GM21723 (cell line): ENCODE measurements at regions not wholly inside any gene's neighbourhood (a gene's known extent, or its start where the extent isn't known, plus 50 kb on each side); places are given as distances from the start of the nearest gene placed in this dataset.
"Not testable (repeated sequence)": the region's sequence is repeated elsewhere in the genome, so short reads cannot be mapped to it uniquely, and the experiment has no call there.

ENCODE experiments used
- ATAC-seq: cut with Tn5 transposase; IDR thresholded peaks from one replicate; pipeline ENCODE4 v1.9.1; 2021; ENCODE audit warnings: mild to moderate bottlenecking, moderate library complexity; ENCODE audit not compliant: unreplicated experiment

DNA sequence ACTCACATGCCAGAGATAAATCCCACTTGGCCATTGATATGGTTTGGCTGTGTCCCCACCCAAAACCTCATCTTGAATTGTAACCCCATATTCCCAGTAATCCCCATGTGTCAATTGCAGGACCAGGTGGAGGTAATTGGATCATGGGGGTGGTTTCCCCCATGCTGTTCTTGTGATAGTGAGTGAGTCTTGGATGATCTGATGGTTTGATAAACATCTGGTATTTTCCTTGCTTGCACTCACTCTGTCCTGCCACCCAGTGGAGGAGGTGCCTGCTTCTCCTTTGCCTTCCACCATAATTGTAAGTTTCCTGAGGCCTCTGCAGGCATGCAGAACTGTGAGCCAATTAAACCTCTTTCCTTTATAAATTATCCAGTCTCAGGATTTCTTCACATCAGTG lies 50.4 kb upstream of the B3GAT2 start:
- not testable (repeated sequence) for ATAC-seq

DNA sequence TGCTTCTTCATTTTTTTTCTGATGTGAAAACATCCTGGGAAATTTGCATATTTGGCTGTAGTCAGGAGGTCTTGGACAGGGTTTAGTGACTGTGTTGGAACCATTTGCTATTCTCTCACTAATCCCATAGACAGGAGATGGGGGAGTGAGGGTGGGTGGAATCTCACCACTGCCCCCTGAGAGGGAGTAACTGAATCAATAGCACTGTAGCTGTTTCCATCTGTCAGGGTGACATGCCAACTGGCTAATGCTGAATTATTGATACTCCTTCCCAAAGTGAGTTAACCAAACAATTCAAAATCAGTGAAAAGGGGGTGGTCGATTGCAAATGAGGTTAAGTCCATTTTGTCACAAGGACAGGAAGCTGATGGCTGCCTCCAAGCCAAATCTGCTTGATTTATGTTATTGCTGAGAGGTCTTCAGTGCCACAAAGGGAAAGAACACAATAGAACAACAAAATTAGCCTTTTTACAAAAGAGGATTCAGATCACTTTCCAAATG lies 55.1 kb upstream of the B3GAT2 start:
- no peak for ATAC-seq

DNA sequence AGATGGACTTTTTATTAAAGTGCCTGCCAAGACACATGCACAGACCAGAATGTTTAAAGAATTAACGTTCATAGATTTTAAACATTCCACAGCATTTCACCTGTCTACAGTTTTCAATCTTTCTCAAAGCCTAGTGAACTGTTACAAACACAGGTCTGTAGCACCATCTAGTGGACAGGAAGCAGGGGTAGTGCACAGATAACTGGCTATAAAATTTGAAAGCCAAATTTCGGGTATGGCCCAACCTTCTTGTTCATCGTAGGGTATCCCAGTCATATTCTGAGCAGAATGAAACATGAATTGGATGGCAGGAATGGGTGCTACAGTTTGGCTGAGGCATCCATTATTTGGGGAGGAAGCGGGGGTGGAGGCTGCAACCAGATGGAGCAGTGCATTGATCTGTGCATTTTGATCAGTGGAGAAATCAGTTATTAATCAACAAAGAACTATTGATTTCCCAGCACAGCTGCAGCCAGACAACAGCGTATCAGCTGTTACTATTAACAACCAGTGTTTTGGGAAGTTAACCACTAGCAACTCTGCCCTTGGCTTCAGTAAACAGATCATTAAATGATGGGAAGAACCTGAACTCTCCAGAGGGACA lies 56.1 kb upstream of the B3GAT2 start:
- peak; percentile 76 for ATAC-seq

DNA sequence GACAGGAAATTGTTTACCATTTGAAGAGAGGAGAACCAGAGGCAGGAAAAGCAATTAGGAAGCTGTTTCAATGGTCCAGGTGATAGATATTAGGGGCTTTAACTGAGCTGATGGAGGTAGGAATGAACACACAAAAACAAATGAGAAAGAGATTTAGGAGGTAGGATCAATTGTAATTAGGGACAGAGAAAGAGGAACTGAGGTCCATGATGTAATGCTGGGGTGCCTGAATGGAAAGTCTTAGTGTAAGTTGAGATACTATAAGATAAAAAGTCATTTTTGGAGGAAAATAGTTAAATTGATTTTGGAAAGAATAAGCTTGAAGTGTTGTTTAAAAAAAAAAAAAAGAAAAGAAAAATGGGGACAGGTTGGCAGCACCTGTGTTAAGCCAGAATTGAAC lies 58.5 kb upstream of the B3GAT2 start:
- ATAC-seq, result no peak

GRCh38 chr6:71028236-71028876 lies 71.5 kb upstream of the B3GAT2 start:
- ATAC-seq, result no peak

DNA sequence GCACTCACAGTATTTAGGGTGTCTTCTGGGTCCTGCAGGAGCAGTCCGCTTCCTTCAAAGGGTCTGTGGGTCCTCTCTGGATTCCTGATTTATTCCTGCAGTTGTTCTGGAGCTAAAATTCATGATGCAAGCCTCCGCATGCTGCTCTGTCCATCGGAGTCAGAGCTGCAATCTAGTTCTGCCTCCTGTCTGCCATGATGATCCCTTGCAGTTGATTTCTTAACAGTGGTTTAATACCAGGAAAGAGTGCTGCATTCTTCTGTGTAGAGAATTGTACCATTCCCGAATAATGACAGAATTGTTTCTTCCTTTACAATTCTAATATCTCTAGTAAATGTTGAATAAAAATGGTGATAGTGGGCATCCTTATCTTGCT lies 72.0 kb upstream of the B3GAT2 start:
- ATAC-seq, result no peak

GRCh38 chr6:71029555-71029954 lies 72.7 kb upstream of the B3GAT2 start:
- ATAC-seq, result no peak

DNA sequence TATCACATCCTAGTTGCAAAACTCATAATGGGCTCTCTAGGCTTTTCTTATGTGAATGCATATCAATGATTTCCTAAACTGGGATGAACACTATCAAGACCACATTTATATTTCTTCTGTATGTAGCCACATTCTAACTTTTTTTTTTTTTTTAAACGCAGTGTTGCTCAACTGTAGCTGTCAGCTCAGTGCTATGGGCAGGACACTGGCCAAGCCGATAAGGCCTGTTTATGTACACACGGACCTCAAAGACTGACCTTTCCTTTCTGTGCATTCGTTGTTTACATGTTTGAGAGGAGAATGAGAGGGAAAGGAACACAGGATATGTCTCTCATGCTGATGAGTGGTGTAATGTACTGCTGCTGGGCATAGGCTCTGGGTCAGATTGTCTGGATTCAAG lies 75.1 kb upstream of the B3GAT2 start:
- ATAC-seq, result no peak

- ATAC-seq, result no peak
These were observed 76.3 kb upstream of the B3GAT2 start for GRCh38 chr6:71033171-71033570.

GRCh38 chr6:71033890-71034289 lies 77.0 kb upstream of the B3GAT2 start:
- no peak for ATAC-seq

GRCh38 chr6:71034563-71035345 lies 77.9 kb upstream of the B3GAT2 start:
- ATAC-seq, result no peak

GRCh38 chr6:71035871-71036270 lies 79.0 kb upstream of the B3GAT2 start:
- no peak for ATAC-seq

DNA sequence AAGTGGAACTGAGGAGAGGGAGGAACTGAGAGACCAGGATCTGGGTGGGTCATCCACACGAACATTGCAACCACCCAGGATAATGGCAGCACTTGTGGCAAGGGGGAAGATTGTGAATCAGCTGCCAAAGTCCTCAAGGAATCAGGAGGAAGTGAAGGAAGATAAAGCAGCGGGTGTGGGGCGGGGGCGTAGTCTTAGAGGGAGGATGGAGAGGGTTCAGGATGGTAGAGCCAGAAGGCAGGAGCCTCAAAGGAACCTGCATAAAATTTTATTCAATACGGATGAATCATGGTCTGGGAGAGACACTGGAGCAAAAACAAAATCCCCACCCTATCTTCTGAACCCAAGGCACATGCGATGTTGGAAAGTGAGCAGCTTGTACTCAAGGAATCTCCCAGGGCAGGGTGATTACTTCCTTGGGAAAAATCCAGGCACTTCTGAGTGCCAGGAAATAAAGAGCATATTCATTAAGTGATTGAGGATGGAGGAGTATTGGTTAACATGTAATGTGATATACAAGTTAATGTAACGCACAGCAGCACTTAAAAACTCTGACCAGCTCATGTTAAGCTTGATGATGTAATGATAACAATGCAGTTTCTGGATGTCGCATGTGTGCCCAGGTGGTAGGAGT lies 82.0 kb upstream of the B3GAT2 start:
- ATAC-seq, result no peak

DNA sequence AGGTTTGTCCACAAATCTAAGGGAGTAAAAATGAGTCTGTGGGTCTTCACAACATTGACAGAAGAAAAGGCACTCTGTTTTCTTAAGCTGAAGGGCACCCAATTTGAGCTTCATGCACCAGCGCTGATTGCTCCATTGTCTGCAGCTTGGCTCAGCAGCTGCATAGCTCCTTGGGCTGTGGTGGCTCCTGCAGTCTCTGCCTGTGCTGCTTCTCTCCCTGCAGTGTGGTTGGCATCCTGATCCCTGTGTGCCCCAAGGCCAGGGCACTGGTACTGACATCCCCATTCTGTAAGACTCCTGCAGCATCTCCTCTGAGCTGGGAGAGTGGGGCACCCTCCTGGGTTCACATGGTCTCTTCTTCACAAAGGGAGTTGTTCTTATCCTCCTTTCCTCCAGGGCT lies 83.2 kb upstream of the B3GAT2 start:
- ATAC-seq, result no peak

DNA sequence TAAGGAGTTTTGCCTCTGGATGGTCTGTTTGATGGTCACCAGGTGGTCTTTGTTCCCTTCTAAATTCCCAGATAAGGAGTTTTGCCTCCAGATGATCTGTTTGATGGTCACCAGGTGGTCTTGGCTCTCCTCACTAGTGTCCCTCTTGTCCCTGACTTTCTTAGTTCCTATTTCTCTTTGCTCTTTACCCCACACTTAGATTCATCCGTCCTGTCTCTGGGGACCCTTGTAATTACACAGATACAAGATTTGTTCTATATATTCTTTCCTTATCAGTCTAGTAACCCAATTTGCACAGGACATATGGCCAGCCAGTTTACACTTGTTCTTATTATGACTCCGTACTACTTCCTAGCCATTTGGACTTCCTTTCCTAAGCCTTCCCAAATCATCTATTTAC lies 84.0 kb upstream of the B3GAT2 start:
- ATAC-seq, result no peak

DNA sequence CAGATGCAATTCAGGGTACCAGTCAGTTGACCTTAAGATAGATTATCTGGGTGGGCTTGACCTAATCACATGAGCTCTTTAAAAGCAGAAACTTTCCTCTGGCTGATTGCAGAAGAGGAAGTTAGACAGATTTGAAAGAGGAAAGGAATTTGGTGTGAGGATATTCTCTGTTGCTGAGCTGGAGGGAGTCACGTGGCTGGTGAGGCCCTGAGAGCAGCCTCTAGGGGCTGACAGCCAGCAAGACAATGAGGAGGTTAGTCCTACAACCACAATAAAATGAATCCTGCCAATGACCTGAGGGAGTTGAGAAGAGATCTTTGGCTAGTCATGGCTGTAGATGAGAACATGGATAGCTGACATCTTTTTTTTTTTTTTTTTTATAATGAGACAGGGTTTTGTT lies 87.0 kb upstream of the B3GAT2 start:
- peak; percentile 63 for ATAC-seq

GRCh38 chr6:71044753-71045152 lies 87.9 kb upstream of the B3GAT2 start:
- ATAC-seq, result no peak

DNA sequence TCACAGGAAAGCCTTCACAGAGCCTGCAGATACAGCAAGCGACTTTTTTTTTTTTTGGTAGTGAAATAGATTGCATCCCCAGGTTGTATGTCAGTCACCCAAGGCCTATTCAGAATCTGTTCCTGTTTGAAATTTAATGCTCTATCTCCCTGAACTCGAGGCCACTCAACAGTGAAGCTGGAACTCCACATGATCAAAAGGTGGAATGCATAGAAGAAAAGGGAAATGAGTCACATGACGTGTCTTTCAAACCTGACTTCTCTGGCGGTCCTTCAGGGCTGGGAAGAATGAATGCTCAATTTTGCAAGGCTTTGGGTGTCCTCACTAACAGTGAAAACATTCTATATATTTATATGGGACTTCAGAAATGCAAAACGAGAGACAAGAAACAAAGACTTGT lies 88.4 kb upstream of the B3GAT2 start:
- ATAC-seq, result no peak

DNA sequence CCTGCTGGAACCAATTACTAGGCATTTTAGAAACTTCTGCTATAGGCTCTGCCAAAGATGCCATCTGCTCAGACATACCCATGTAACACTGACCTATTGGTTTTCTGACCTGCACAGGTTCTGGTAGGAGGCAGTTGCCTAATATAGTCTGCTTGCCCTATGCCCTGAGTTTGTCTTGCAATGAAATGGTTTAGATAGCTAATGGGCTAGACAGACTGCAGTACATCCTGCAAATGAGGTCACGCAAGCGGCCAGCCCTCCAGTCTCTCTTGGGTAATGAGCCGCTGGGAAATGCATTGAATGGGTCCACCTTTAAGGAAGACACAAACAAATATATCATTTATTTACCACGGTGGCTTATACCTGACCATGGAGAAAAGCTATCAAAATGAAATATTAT lies 90.6 kb upstream of the B3GAT2 start:
- ATAC-seq, result no peak

DNA sequence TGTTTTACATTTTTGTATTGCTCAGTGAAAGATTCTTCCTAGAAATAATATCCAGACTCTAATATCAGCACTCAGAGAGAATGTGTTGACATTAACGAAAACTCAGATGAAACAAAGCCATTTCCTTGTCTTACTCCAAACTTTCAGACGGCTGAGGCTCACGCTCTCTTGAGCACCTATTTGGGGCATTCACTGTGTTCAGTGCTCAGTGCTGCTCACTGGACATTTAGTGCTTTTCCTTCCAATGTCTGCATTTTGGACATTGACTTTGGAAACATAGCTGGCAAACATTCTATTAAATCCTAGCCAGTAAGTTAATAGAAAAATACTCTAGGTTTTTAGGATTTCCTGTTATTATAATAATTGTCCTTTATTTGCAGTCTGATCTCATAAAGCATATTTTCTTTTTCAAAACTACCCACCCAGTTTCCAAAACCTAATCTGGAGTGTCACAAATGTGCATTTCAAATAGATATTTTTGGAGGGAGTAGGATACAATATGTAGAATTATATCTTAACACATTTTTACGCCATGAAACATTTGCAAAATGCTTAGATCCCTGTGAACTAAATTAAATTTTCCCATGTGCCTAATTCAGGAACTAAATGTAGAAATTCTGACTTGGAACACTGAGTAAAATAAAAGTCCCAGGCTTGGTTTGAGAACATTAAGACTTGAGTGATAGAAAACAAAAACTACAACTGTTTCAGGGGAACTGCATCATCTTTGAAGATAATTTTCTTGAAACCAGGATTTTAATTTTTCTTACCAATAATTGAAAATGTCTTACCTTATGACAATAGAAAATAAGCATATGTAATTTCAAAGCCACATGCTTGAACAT lies 91.7 kb upstream of the B3GAT2 start:
- no peak for ATAC-seq
